SK-N-SH (cell line): ENCODE measurements at regions not wholly inside any gene's neighbourhood (a gene's known extent, or its start where the extent isn't known, plus 50 kb on each side); places are given as distances from the start of the nearest gene placed in this dataset.

Experiments
- CTCF ChIP-seq: fragments of 200-600 bp; sonication (generic); IDR thresholded peaks from 2 replicates; pipeline ENCODE4 v1.6.1; 2017; ENCODE audit warnings: antibody characterized with exemption, mild to moderate bottlenecking, moderate library complexity
- GABPA ChIP-seq: IDR thresholded peaks from 2 replicates; pipeline ENCODE4 v1.4.0; 2012; ENCODE audit warnings: low read depth, mild to moderate bottlenecking
- GATA2 ChIP-seq: sonication (generic); formaldehyde crosslinking; IDR thresholded peaks from 2 replicates; pipeline ENCODE4 v1.5.0; 2020; ENCODE audit warnings: mild to moderate bottlenecking, missing genetic modification reagents
- NRF1 ChIP-seq: IDR thresholded peaks from 2 replicates; pipeline ENCODE4 v1.6.1; 2012; ENCODE audit warnings: low read depth, mild to moderate bottlenecking, low read length
- PBX3 ChIP-seq: IDR thresholded peaks from 2 replicates; pipeline ENCODE4; 2012
- RAD21 ChIP-seq: IDR thresholded peaks from 2 replicates; pipeline ENCODE4 v1.6.1; 2012; ENCODE audit warnings: mild to moderate bottlenecking, low read length
- RCOR1 ChIP-seq: fragments of 150-350 bp; IDR thresholded peaks from 2 replicates; pipeline ENCODE4 v1.6.1; 2017; ENCODE audit warnings: antibody characterized with exemption, low read length
- REST ChIP-seq: IDR thresholded peaks from 2 replicates; pipeline ENCODE4 v1.6.1; 2012; ENCODE audit warnings: mild to moderate bottlenecking, low read depth, low read length, moderate library complexity
- RFX5 ChIP-seq: IDR thresholded peaks from 2 replicates; pipeline ENCODE4 v1.6.1; 2012; ENCODE audit warnings: mild to moderate bottlenecking, improper control_type of control experiment, low read length
- SMC3 ChIP-seq: IDR thresholded peaks from 2 replicates; pipeline ENCODE4 v1.6.1; 2012; ENCODE audit warnings: low read depth, low read length, improper control_type of control experiment
- TCF12 ChIP-seq: IDR thresholded peaks from 2 replicates; pipeline ENCODE4 v1.4.0; 2012
- TF ChIP-seq, protein P1 (sequence below): fragments of 150-350 bp; IDR thresholded peaks from 2 replicates; pipeline ENCODE4 v1.6.1; 2016; ENCODE audit warnings: mild to moderate bottlenecking, low read depth, low read length

GRCh38 chr16:9542165-9542755, 450.8 kb downstream of the HAPSTR1 start:
- no peak for TF ChIP-seq CTCF
- TF ChIP-seq RCOR1: no peak
- TF ChIP-seq RFX5: no peak
- TF ChIP-seq TCF12: no peak
- TF ChIP-seq GABPA: no peak
- TF ChIP-seq, protein P1, sequence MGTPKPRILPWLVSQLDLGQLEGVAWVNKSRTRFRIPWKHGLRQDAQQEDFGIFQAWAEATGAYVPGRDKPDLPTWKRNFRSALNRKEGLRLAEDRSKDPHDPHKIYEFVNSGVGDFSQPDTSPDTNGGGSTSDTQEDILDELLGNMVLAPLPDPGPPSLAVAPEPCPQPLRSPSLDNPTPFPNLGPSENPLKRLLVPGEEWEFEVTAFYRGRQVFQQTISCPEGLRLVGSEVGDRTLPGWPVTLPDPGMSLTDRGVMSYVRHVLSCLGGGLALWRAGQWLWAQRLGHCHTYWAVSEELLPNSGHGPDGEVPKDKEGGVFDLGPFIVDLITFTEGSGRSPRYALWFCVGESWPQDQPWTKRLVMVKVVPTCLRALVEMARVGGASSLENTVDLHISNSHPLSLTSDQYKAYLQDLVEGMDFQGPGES: no peak
- TF ChIP-seq REST: no peak
- TF ChIP-seq NRF1: no peak
- TF ChIP-seq SMC3: no peak
- TF ChIP-seq PBX3: no peak
- no peak for TF ChIP-seq RAD21
- TF ChIP-seq GATA2: no peak
